ENCODE measurements at regions not wholly inside any gene's neighbourhood (a gene's known extent, or its start where the extent isn't known, plus 50 kb on each side); places are given as distances from the start of the nearest gene placed in this dataset.

- no peaks in the 10 kb centered on the region for H3K79me2 ChIP-seq (ENCODE audit: insufficient read depth, low read depth)
- no peak overlapping the region for H3K4me3 ChIP-seq (IDR thresholded peaks at IDR 0.05; ENCODE audit: insufficient read depth, low read depth, low read length)
- no peaks in the 10 kb centered on the region for H3K4me1 ChIP-seq (ENCODE audit: low read depth, poor library complexity, severe bottlenecking)
- no peaks in the 10 kb centered on the region for H3K36me3 ChIP-seq (ENCODE audit: insufficient read depth)
- TF ChIP-seq, protein P1, sequence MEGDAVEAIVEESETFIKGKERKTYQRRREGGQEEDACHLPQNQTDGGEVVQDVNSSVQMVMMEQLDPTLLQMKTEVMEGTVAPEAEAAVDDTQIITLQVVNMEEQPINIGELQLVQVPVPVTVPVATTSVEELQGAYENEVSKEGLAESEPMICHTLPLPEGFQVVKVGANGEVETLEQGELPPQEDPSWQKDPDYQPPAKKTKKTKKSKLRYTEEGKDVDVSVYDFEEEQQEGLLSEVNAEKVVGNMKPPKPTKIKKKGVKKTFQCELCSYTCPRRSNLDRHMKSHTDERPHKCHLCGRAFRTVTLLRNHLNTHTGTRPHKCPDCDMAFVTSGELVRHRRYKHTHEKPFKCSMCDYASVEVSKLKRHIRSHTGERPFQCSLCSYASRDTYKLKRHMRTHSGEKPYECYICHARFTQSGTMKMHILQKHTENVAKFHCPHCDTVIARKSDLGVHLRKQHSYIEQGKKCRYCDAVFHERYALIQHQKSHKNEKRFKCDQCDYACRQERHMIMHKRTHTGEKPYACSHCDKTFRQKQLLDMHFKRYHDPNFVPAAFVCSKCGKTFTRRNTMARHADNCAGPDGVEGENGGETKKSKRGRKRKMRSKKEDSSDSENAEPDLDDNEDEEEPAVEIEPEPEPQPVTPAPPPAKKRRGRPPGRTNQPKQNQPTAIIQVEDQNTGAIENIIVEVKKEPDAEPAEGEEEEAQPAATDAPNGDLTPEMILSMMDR (conservative IDR thresholded peaks at IDR 0.05; ENCODE audit: low read depth, low read length) = no peak
- H3K27ac ChIP-seq = no peak overlapping the region
- H3K27me3 ChIP-seq (ENCODE audit: insufficient read depth, low read depth) = no peaks in the 10 kb centered on the region
- no peaks in the 10 kb centered on the region for H4K20me1 ChIP-seq (ENCODE audit: insufficient read depth)
- no peak overlapping the region for H2AFZ ChIP-seq (ENCODE audit: low read depth)
- H3K4me2 ChIP-seq = no peak overlapping the region
- no peak overlapping the region for H3K9ac ChIP-seq
Measured at GRCh38 chr16:54798267-54798666, 132.4 kb upstream of the IRX5 start.

- H3K36me3 ChIP-seq (ENCODE audit: insufficient read depth) = no peaks in the 10 kb centered on the region
- TF ChIP-seq, protein P1 (conservative IDR thresholded peaks at IDR 0.05; ENCODE audit: low read depth, low read length) = no peak
- H4K20me1 ChIP-seq (ENCODE audit: insufficient read depth) = no peaks in the 10 kb centered on the region
- no peak overlapping the region for H2AFZ ChIP-seq (ENCODE audit: low read depth)
- H3K4me1 ChIP-seq (ENCODE audit: low read depth, poor library complexity, severe bottlenecking) = no peaks in the 10 kb centered on the region
- H3K9ac ChIP-seq = no peak overlapping the region
- H3K27ac ChIP-seq = no peak overlapping the region
- no peaks in the 10 kb centered on the region for H3K27me3 ChIP-seq (ENCODE audit: insufficient read depth, low read depth)
- no peak overlapping the region for H3K4me2 ChIP-seq
- H3K4me3 ChIP-seq (IDR thresholded peaks at IDR 0.05; ENCODE audit: insufficient read depth, low read depth, low read length) = no peak overlapping the region
- no peaks in the 10 kb centered on the region for H3K79me2 ChIP-seq (ENCODE audit: insufficient read depth, low read depth)
Measured at GRCh38 chr16:54796211-54796610, 134.5 kb upstream of the IRX5 start.

DNA sequence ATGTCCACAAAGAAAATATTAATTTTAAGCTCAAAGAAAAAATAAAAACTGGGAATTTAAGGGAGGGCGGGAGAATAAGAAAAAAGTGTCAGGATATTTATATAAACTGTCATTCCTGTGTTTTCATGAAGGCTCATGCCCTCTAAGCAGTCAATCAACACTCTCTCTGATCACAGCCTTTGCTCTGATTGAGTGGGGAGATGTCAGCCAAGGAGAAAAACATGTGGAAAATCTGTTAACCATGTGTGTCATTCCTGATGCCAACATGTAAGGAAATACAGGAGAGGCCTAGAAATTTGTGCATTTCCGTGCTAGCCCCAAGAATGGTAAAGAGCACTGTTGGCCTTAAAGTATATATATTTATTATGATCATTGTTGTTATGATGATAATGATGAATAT lies 137.9 kb upstream of the IRX5 start:
- TF ChIP-seq, protein P1 (conservative IDR thresholded peaks at IDR 0.05; ENCODE audit: low read depth, low read length) = no peak
- Histone ChIP-seq H3K36me3 (ENCODE audit: insufficient read depth) (no peaks in the 10 kb centered on the region), H3K4me2 (no peak overlapping the region), H2AFZ (ENCODE audit: low read depth) (no peak overlapping the region), H3K4me1 (ENCODE audit: low read depth, poor library complexity, severe bottlenecking) (no peaks in the 10 kb centered on the region), H4K20me1 (ENCODE audit: insufficient read depth) (no peaks in the 10 kb centered on the region), H3K27me3 (ENCODE audit: insufficient read depth, low read depth) (no peaks in the 10 kb centered on the region), H3K79me2 (ENCODE audit: insufficient read depth, low read depth) (no peaks in the 10 kb centered on the region), H3K4me3 (IDR thresholded peaks at IDR 0.05; ENCODE audit: insufficient read depth, low read depth, low read length) (no peak overlapping the region), H3K9ac (no peak overlapping the region), H3K27ac (no peak overlapping the region)

GRCh38 chr16:54787045-54787444 lies 143.6 kb upstream of the IRX5 start:
- H3K9ac ChIP-seq = no peak overlapping the region
- H3K4me3 ChIP-seq (IDR thresholded peaks at IDR 0.05; ENCODE audit: insufficient read depth, low read depth, low read length) = no peak overlapping the region
- H2AFZ ChIP-seq (ENCODE audit: low read depth) = no peak overlapping the region
- no peaks in the 10 kb centered on the region for H3K36me3 ChIP-seq (ENCODE audit: insufficient read depth)
- no peaks in the 10 kb centered on the region for H3K79me2 ChIP-seq (ENCODE audit: insufficient read depth, low read depth)
- H3K27me3 ChIP-seq (ENCODE audit: insufficient read depth, low read depth) = no peaks in the 10 kb centered on the region
- no peak overlapping the region for H3K27ac ChIP-seq
- TF ChIP-seq, protein P1 (conservative IDR thresholded peaks at IDR 0.05; ENCODE audit: low read depth, low read length) = no peak
- H4K20me1 ChIP-seq (ENCODE audit: insufficient read depth) = no peaks in the 10 kb centered on the region
- H3K4me1 ChIP-seq (ENCODE audit: low read depth, poor library complexity, severe bottlenecking) = no peaks in the 10 kb centered on the region
- H3K4me2 ChIP-seq = no peak overlapping the region
